Activated CD8-positive, alpha-beta T cell treated with anti-CD3 and anti-CD28 coated beads for 36 hours (primary cell): ENCODE measurements at regions not wholly inside any gene's neighbourhood (a gene's known extent, or its start where the extent isn't known, plus 50 kb on each side); places are given as distances from the start of the nearest gene placed in this dataset.

Experiments used
- ATAC-seq: fragments of 200-7000 bp; cut with Tn5 transposase; one replicate; pipeline ENCODE4 v1.10.0; 2021; ENCODE audit warnings: mild to moderate bottlenecking, moderate library complexity
- CTCF ChIA-PET: fragments of 350-600 bp; sonication (Branson Sonifier 250); formaldehyde crosslinking; loops from one replicate; lab custom pipeline; 2021; ENCODE audit warnings: antibody characterized with exemption; lab: Charles Lee
- POLR2A ChIA-PET: fragments of 350-600 bp; sonication (Branson Sonifier 250); formaldehyde crosslinking; loops from one replicate; lab custom pipeline; 2021; ENCODE audit warnings: antibody characterized with exemption; lab: Charles Lee
- DNase-seq: peaks from one replicate; pipeline ENCODE4 v3.0.0-alpha.2; 2020
- H3K27ac Mint-ChIP-seq: one replicate; pipeline ENCODE4 v1.8.0; 2021; ENCODE audit warnings: mild to moderate bottlenecking, mixed read lengths
- H3K27me3 Mint-ChIP-seq: one replicate; pipeline ENCODE4 v1.8.0; 2021; ENCODE audit warnings: mixed read lengths
- H3K36me3 Mint-ChIP-seq: one replicate; pipeline ENCODE4 v1.8.0; 2021; ENCODE audit warnings: low read depth, mixed read lengths
- H3K4me1 Mint-ChIP-seq: one replicate; pipeline ENCODE4 v1.8.0; 2021; ENCODE audit warnings: low read depth, mixed read lengths
- H3K4me3 Mint-ChIP-seq: one replicate; pipeline ENCODE4 v1.8.0; 2021; ENCODE audit warnings: mild to moderate bottlenecking, moderate library complexity, mixed read lengths
- H3K9me3 Mint-ChIP-seq: one replicate; pipeline ENCODE4 v1.8.0; 2021; ENCODE audit warnings: mixed read lengths
- CTCF ChIP-seq: fragments of 200-600 bp; IDR thresholded peaks from one replicate; pipeline ENCODE4 v1.8.0; 2022; ENCODE audit warnings: antibody characterized with exemption, mild to moderate bottlenecking
- intact Hi-C: fragments of 100-400 bp; cut with micrococcal nuclease; formaldehyde crosslinking; loops from one replicate; pipeline ENCODE4 v1.10.0; 2022

GRCh38 chr1:71184410-71184809, 103.6 kb upstream of the ZRANB2 start:
- Mint-ChIP-seq H3K9me3 (peaks cover 5% of the 10 kb centered on the region), H3K36me3 (no peaks in the 10 kb centered on the region), H3K27ac (no peak overlapping the region), H3K4me3 (no peak overlapping the region), H3K27me3 (no peaks in the 10 kb centered on the region), H3K4me1 (no peaks in the 10 kb centered on the region)
- no peak for DNase-seq
- ChIA-PET CTCF (no interaction called here), POLR2A (no interaction called here)
- TF ChIP-seq CTCF = no peak
- intact Hi-C loops = no loop called here
- no peak for ATAC-seq

GRCh38 chr1:71179997-71180396, 99.2 kb upstream of the ZRANB2 start:
- no peak overlapping the region for H3K4me3 Mint-ChIP-seq
- H3K9me3 Mint-ChIP-seq = peaks cover 2% of the 10 kb centered on the region
- H3K27me3 Mint-ChIP-seq = no peaks in the 10 kb centered on the region
- ATAC-seq (no peak), DNase-seq (no peak)
- TF ChIP-seq CTCF = no peak
- ChIA-PET POLR2A (no interaction called here), CTCF (no interaction called here)
- H3K27ac Mint-ChIP-seq = no peak overlapping the region
- no peaks in the 10 kb centered on the region for H3K4me1 Mint-ChIP-seq
- intact Hi-C loops = no loop called here
- no peaks in the 10 kb centered on the region for H3K36me3 Mint-ChIP-seq

- Mint-ChIP-seq H3K4me1 (no peaks in the 10 kb centered on the region), H3K27me3 (no peaks in the 10 kb centered on the region), H3K4me3 (no peak overlapping the region), H3K36me3 (no peaks in the 10 kb centered on the region), H3K9me3 (peaks cover 2% of the 10 kb centered on the region), H3K27ac (no peak overlapping the region)
- DNase-seq (no peak), ATAC-seq (no peak)
- ChIA-PET POLR2A (no interaction called here), CTCF (no interaction called here)
- no peak for TF ChIP-seq CTCF
- intact Hi-C loops = no loop called here
Observed at GRCh38 chr1:71170925-71171324, 90.1 kb upstream of the ZRANB2 start.

- H3K27ac Mint-ChIP-seq = no peak overlapping the region
- H3K27me3 Mint-ChIP-seq = no peaks in the 10 kb centered on the region
- POLR2A ChIA-PET = no interaction called here
- H3K9me3 Mint-ChIP-seq = no peaks in the 10 kb centered on the region
- ATAC-seq = no peak
- H3K4me3 Mint-ChIP-seq = no peak overlapping the region
- no peak for DNase-seq
- intact Hi-C loops = no loop called here
- no peaks in the 10 kb centered on the region for H3K4me1 Mint-ChIP-seq
- no peak for TF ChIP-seq CTCF
- CTCF ChIA-PET = no interaction called here
- no peaks in the 10 kb centered on the region for H3K36me3 Mint-ChIP-seq
Observed at GRCh38 chr1:71167505-71167904, 86.7 kb upstream of the ZRANB2 start.

GRCh38 chr1:71166178-71167173, 85.6 kb upstream of the ZRANB2 start:
- intact Hi-C loops = no loop called here

More at GRCh38 chr1:71166178-71167173, 85.6 kb upstream of the ZRANB2 start:
- ChIA-PET CTCF (no interaction called here), POLR2A (no interaction called here)
- no peak overlapping the region for H3K4me3 Mint-ChIP-seq
- no peaks in the 10 kb centered on the region for H3K36me3 Mint-ChIP-seq
- DNase-seq (no peak), ATAC-seq (no peak)
- H3K4me1 Mint-ChIP-seq = no peaks in the 10 kb centered on the region
- no peak overlapping the region for H3K27ac Mint-ChIP-seq
- no peak for TF ChIP-seq CTCF
- H3K27me3 Mint-ChIP-seq = no peaks in the 10 kb centered on the region
- no peaks in the 10 kb centered on the region for H3K9me3 Mint-ChIP-seq
